ENCODE measurements at regions not wholly inside any gene's neighbourhood (a gene's known extent, or its start where the extent isn't known, plus 50 kb on each side); places are given as distances from the start of the nearest gene placed in this dataset.

DNA sequence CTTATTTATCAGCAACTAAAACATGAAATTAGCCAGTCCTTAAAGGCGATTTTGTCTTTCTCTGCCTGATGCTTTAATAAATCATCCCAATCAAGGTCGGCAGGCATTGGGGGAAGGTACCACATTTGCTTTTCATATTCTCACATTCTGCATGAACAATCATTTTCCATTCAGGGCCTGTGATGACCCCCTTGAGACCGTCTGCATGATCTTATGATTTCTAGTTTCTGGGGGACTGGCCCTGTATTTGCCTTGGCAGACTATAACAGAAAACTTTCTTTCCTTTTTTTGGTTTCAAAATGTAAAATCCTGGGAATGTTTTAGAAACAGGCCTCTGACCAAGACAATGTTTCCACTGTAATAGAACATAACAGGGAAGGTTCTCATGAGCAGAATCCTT lies 296.8 kb downstream of the IDS start:
- no peaks in the 10 kb centered on the region for H3K4me1 ChIP-seq
- H3K36me3 ChIP-seq, result no peaks in the 10 kb centered on the region
- H3K4me3 ChIP-seq, result no peak overlapping the region
- TF ChIP-seq POLR2A (IDR thresholded peaks at IDR 0.05) (no peak), POLR2AphosphoS5 (IDR thresholded peaks at IDR 0.05; ENCODE audit: insufficient read depth in 1 of 2, low read depth in 1 of 2) (no peak)
- TF ChIP-seq, protein P1, sequence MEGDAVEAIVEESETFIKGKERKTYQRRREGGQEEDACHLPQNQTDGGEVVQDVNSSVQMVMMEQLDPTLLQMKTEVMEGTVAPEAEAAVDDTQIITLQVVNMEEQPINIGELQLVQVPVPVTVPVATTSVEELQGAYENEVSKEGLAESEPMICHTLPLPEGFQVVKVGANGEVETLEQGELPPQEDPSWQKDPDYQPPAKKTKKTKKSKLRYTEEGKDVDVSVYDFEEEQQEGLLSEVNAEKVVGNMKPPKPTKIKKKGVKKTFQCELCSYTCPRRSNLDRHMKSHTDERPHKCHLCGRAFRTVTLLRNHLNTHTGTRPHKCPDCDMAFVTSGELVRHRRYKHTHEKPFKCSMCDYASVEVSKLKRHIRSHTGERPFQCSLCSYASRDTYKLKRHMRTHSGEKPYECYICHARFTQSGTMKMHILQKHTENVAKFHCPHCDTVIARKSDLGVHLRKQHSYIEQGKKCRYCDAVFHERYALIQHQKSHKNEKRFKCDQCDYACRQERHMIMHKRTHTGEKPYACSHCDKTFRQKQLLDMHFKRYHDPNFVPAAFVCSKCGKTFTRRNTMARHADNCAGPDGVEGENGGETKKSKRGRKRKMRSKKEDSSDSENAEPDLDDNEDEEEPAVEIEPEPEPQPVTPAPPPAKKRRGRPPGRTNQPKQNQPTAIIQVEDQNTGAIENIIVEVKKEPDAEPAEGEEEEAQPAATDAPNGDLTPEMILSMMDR (IDR thresholded peaks at IDR 0.05), result no peak
- DNase-seq (ENCODE audit: extremely low spot score in 2 of 2), result no peak
- intact Hi-C loops (cut with DNase I), result no loop called here
- H3K9me3 ChIP-seq, result no peaks in the 10 kb centered on the region
- H3K27me3 ChIP-seq, result no peaks in the 10 kb centered on the region
- no peak overlapping the region for H3K27ac ChIP-seq

DNA sequence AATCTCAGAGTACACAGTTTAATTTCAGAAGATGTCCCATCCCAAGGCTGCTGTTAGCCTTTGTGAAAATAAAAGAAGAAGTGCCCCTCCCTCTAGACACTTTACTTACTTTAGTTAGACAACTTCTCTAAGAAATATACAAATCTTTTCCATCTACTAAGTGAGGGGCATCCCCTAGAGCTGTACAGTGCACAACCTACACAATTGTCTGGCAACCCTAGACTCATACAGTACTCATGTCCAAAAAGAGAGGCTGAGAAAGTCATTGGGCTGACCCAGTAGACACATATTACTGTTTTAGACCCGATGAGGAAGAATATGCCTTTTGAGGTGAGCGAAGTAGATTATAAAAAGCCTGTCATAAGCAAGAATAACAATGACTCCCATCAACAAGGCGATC lies 297.6 kb downstream of the IDS start:
- TF ChIP-seq POLR2A (IDR thresholded peaks at IDR 0.05) (no peak), POLR2AphosphoS5 (IDR thresholded peaks at IDR 0.05; ENCODE audit: insufficient read depth in 1 of 2, low read depth in 1 of 2) (no peak)
- TF ChIP-seq, protein P1 (IDR thresholded peaks at IDR 0.05), result no peak

DNA sequence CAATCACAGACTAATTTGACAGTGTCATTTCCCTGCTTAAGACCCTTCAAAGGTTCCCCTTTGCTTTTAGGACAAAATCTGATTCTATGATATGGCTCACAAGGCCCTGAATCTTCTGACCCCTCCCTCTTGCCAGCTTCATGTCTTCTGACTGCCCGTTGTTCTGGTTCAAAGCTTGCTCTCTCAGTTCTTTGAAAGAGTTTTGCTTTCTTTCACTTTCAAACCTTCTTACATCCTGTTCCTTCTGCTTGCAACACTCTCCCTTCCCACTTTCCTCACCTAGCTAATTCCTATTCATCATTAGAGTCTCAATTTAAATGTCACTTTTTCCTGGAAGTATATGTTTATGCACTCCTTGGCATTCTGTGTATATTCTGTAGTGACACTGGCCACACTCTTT lies 299.2 kb downstream of the IDS start:
- Histone ChIP-seq H3K9me3 (no peaks in the 10 kb centered on the region), H3K27me3 (no peaks in the 10 kb centered on the region), H3K27ac (no peak overlapping the region), H3K4me1 (no peaks in the 10 kb centered on the region), H3K36me3 (no peaks in the 10 kb centered on the region), H3K4me3 (no peak overlapping the region)
- intact Hi-C loops (cut with DNase I), result no loop called here
- no peak for DNase-seq (ENCODE audit: extremely low spot score in 2 of 2)
- TF ChIP-seq POLR2AphosphoS5 (IDR thresholded peaks at IDR 0.05; ENCODE audit: insufficient read depth in 1 of 2, low read depth in 1 of 2) (no peak), POLR2A (IDR thresholded peaks at IDR 0.05) (no peak)
- TF ChIP-seq, protein P1 (IDR thresholded peaks at IDR 0.05), result no peak

More for the DNA sequence above, 297.6 kb downstream of the IDS start:
- DNase-seq (ENCODE audit: extremely low spot score in 2 of 2), result no peak
- H3K4me3 ChIP-seq, result no peak overlapping the region
- H3K27ac ChIP-seq, result no peak overlapping the region
- H3K27me3 ChIP-seq, result no peaks in the 10 kb centered on the region
- H3K4me1 ChIP-seq, result no peaks in the 10 kb centered on the region
- no peaks in the 10 kb centered on the region for H3K9me3 ChIP-seq
- H3K36me3 ChIP-seq, result no peaks in the 10 kb centered on the region
- intact Hi-C loops (cut with DNase I), result no loop called here

DNA sequence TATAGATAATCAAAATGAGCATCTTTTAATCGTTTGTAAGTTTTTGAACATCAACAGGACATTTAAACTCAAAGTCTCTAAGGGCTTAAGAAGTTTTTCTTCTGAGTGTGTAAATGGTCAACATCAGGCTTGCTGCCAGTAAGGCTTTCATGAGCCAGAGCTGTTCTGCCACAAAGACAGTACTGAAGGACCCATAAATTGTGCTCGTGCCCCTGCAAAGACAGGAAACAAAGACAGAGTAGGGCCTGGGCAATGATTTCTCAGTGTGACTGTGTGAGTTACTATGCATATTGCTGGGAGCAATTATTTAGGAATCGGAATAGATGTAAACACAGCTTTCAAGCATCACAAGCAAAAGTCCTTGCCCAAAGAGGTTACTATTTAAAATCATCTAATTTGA lies 300.0 kb downstream of the IDS start:
- no peak for DNase-seq (ENCODE audit: extremely low spot score in 2 of 2)
- TF ChIP-seq, protein P1 (IDR thresholded peaks at IDR 0.05), result no peak
- TF ChIP-seq POLR2AphosphoS5 (IDR thresholded peaks at IDR 0.05; ENCODE audit: insufficient read depth in 1 of 2, low read depth in 1 of 2) (no peak), POLR2A (IDR thresholded peaks at IDR 0.05) (no peak)
- Histone ChIP-seq H3K36me3 (no peaks in the 10 kb centered on the region), H3K27ac (no peak overlapping the region), H3K9me3 (no peaks in the 10 kb centered on the region), H3K4me1 (no peaks in the 10 kb centered on the region), H3K4me3 (no peak overlapping the region), H3K27me3 (no peaks in the 10 kb centered on the region)
- intact Hi-C loops (cut with DNase I), result no loop called here

DNA sequence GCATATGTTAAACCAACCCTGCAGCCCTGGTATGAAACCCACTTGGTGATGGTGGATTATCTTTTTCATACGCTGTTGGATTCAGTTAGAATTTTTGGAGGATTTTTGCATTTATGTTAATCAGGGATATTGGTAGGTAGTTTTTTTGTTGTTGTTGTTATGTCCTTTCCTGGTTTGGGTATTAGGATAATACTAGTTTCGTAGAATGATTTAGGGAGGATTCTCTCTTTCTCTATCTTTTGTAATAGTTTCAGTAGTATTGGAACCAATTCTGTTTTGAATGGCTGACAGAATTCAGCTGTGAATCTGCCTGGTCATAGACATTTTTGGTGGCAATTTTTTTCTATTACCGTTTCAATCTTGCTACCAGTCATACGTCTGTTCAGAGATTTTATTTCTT lies 305.4 kb downstream of the IDS start:
- Histone ChIP-seq H3K27ac (no peak overlapping the region), H3K36me3 (no peaks in the 10 kb centered on the region), H3K9me3 (no peaks in the 10 kb centered on the region), H3K4me3 (no peak overlapping the region), H3K27me3 (no peaks in the 10 kb centered on the region), H3K4me1 (no peaks in the 10 kb centered on the region)
- intact Hi-C loops (cut with DNase I), result no loop called here
- no peak for TF ChIP-seq POLR2A (IDR thresholded peaks at IDR 0.05)
- no peak for TF ChIP-seq POLR2AphosphoS5 (IDR thresholded peaks at IDR 0.05; ENCODE audit: insufficient read depth in 1 of 2, low read depth in 1 of 2)
- TF ChIP-seq, protein P1 (IDR thresholded peaks at IDR 0.05), result no peak
- DNase-seq (ENCODE audit: extremely low spot score in 2 of 2), result no peak

Measured in vagina (tissue), 2 donors.